CD4-positive, alpha-beta T cell treated with Interleukin-10 for 1 hour (primary cell): ENCODE measurements at regions not wholly inside any gene's neighbourhood (a gene's known extent, or its start where the extent isn't known, plus 50 kb on each side); places are given as distances from the start of the nearest gene placed in this dataset.
"Not testable (repeated sequence)": the region's sequence is repeated elsewhere in the genome, so short reads cannot be mapped to it uniquely, and the experiment has no call there.

Source experiments
- DNase-seq: peaks from one replicate; pipeline ENCODE4 v3.0.0-alpha.2; 2020

GRCh38 chr7:17020250-17020649 is 138.5 kb upstream of the AGR3 start:
- no peak for DNase-seq

GRCh38 chr7:17021205-17021604 is 139.4 kb upstream of the AGR3 start:
- no peak for DNase-seq

GRCh38 chr7:17022920-17023319 is 141.1 kb upstream of the AGR3 start:
- DNase-seq, result peak; percentile 32

- DNase-seq, result no peak
These were observed 144.5 kb upstream of the AGR3 start for GRCh38 chr7:17026269-17026668.

- no peak for DNase-seq
These were observed 145.5 kb upstream of the AGR3 start for GRCh38 chr7:17027143-17027788.

GRCh38 chr7:17027789-17028152 is 146.0 kb upstream of the AGR3 start:
- no peak for DNase-seq

- peak; percentile 50 for DNase-seq
These were observed 147.4 kb upstream of the AGR3 start for GRCh38 chr7:17029150-17029549.

GRCh38 chr7:17030559-17030958 is 148.8 kb upstream of the AGR3 start:
- DNase-seq, result no peak

GRCh38 chr7:17031906-17032551 is 150.2 kb upstream of the AGR3 start:
- DNase-seq, result no peak

GRCh38 chr7:17033245-17033644 is 151.5 kb upstream of the AGR3 start:
- DNase-seq, result no peak

GRCh38 chr7:17036584-17036983 is 154.8 kb upstream of the AGR3 start:
- DNase-seq, result no peak

GRCh38 chr7:17037356-17037755 is 155.6 kb upstream of the AGR3 start:
- DNase-seq, result no peak

GRCh38 chr7:17038160-17038782 is 156.5 kb upstream of the AGR3 start:
- no peak for DNase-seq

- no peak for DNase-seq
These were observed 157.0 kb upstream of the AGR3 start for GRCh38 chr7:17038783-17039170.

GRCh38 chr7:17039372-17039771 is 157.6 kb upstream of the AGR3 start:
- DNase-seq, result no peak

GRCh38 chr7:17040716-17041115 is 158.9 kb upstream of the AGR3 start:
- no peak for DNase-seq

- peak; percentile 36 for DNase-seq
These were observed 159.5 kb upstream of the AGR3 start for GRCh38 chr7:17041324-17041723.

- no peak for DNase-seq
These were observed 160.4 kb upstream of the AGR3 start for GRCh38 chr7:17042211-17042610.

GRCh38 chr7:17043012-17043877 is 161.5 kb upstream of the AGR3 start:
- no peak for DNase-seq

GRCh38 chr7:17044396-17044795 is 162.6 kb upstream of the AGR3 start:
- DNase-seq, result no peak

- DNase-seq, result no peak
These were observed 163.1 kb upstream of the AGR3 start for GRCh38 chr7:17044861-17045260.

GRCh38 chr7:17046259-17046658 is 164.5 kb upstream of the AGR3 start:
- DNase-seq, result no peak

GRCh38 chr7:17046666-17047065 is 164.9 kb upstream of the AGR3 start:
- no peak for DNase-seq

- not testable (repeated sequence) for DNase-seq
These were observed 171.4 kb upstream of the AGR3 start for GRCh38 chr7:17053164-17053563.
